ENCODE measurements at regions not wholly inside any gene's neighbourhood (a gene's known extent, or its start where the extent isn't known, plus 50 kb on each side); places are given as distances from the start of the nearest gene placed in this dataset.

GRCh38 chr5:58019614-58020013 is 440.3 kb downstream of the PLK2 start:
- no peak for DNase-seq (ENCODE audit: low read depth, low spot score)
- Mint-ChIP-seq H3K9me3 (no peaks in the 10 kb centered on the region), H3K27ac (ENCODE audit: unreplicated experiment) (no peak overlapping the region), H3K4me1 (peaks cover 21% of the 10 kb centered on the region), H3K4me3 (no peak overlapping the region), H3K27me3 (ENCODE audit: low read depth) (no peaks in the 10 kb centered on the region), H3K36me3 (ENCODE audit: low read depth) (no peaks in the 10 kb centered on the region)
- no peak for TF ChIP-seq CTCF (conservative IDR thresholded peaks at IDR 0.05)

- no peaks in the 10 kb centered on the region for H3K27me3 Mint-ChIP-seq (ENCODE audit: low read depth)
- H3K27ac Mint-ChIP-seq (ENCODE audit: unreplicated experiment), result no peak overlapping the region
- no peak for TF ChIP-seq CTCF (conservative IDR thresholded peaks at IDR 0.05)
- peaks cover 21% of the 10 kb centered on the region for H3K4me1 Mint-ChIP-seq
- H3K36me3 Mint-ChIP-seq (ENCODE audit: low read depth), result no peaks in the 10 kb centered on the region
- no peak overlapping the region for H3K4me3 Mint-ChIP-seq
- DNase-seq (ENCODE audit: low read depth, low spot score), result no peak
- no peaks in the 10 kb centered on the region for H3K9me3 Mint-ChIP-seq
Measured at GRCh38 chr5:58018016-58018415, 441.9 kb downstream of the PLK2 start.

- H3K36me3 Mint-ChIP-seq (ENCODE audit: low read depth), result no peaks in the 10 kb centered on the region
- no peak for TF ChIP-seq CTCF (conservative IDR thresholded peaks at IDR 0.05)
- H3K4me1 Mint-ChIP-seq, result peaks cover 21% of the 10 kb centered on the region
- no peak overlapping the region for H3K4me3 Mint-ChIP-seq
- no peak overlapping the region for H3K27ac Mint-ChIP-seq (ENCODE audit: unreplicated experiment)
- no peak for DNase-seq (ENCODE audit: low read depth, low spot score)
- no peaks in the 10 kb centered on the region for H3K9me3 Mint-ChIP-seq
- no peaks in the 10 kb centered on the region for H3K27me3 Mint-ChIP-seq (ENCODE audit: low read depth)
Measured at GRCh38 chr5:58016877-58017276, 443.0 kb downstream of the PLK2 start.

- Mint-ChIP-seq H3K27ac (ENCODE audit: unreplicated experiment) (no peak overlapping the region), H3K36me3 (ENCODE audit: low read depth) (no peaks in the 10 kb centered on the region), H3K9me3 (no peaks in the 10 kb centered on the region), H3K4me1 (peaks cover 21% of the 10 kb centered on the region), H3K27me3 (ENCODE audit: low read depth) (no peaks in the 10 kb centered on the region), H3K4me3 (no peak overlapping the region)
- TF ChIP-seq CTCF (conservative IDR thresholded peaks at IDR 0.05), result no peak
- no peak for DNase-seq (ENCODE audit: low read depth, low spot score)
Measured at GRCh38 chr5:58016358-58016757, 443.5 kb downstream of the PLK2 start.

- Mint-ChIP-seq H3K9me3 (no peaks in the 10 kb centered on the region), H3K27me3 (ENCODE audit: low read depth) (no peaks in the 10 kb centered on the region), H3K4me1 (peaks cover 21% of the 10 kb centered on the region), H3K4me3 (no peak overlapping the region), H3K27ac (ENCODE audit: unreplicated experiment) (no peak overlapping the region), H3K36me3 (ENCODE audit: low read depth) (no peaks in the 10 kb centered on the region)
- no peak for DNase-seq (ENCODE audit: low read depth, low spot score)
- TF ChIP-seq CTCF (conservative IDR thresholded peaks at IDR 0.05), result no peak
Measured at GRCh38 chr5:58015175-58015574, 444.7 kb downstream of the PLK2 start.
